Activated naive CD4-positive, alpha-beta T cell treated with anti-CD3 and anti-CD28 coated beads, Interleukin-2, amount 10 ng/mL, durations not matched to agents 7 days and 5 days (primary cell): ENCODE measurements at regions not wholly inside any gene's neighbourhood (a gene's known extent, or its start where the extent isn't known, plus 50 kb on each side); places are given as distances from the start of the nearest gene placed in this dataset.

Experiments used
- CTCF ChIA-PET: fragments of 350-600 bp; sonication (Branson Sonifier 250); formaldehyde crosslinking; loops from one replicate; lab custom pipeline; 2021; ENCODE audit warnings: antibody characterized with exemption; lab: Charles Lee
- DNase-seq: peaks from one replicate; pipeline ENCODE4 v3.0.0-alpha.2; 2020
- H3K27ac Mint-ChIP-seq: one replicate; pipeline ENCODE4 v1.8.0; 2021; ENCODE audit warnings: mild to moderate bottlenecking, moderate library complexity, mixed read lengths
- H3K27me3 Mint-ChIP-seq: one replicate; pipeline ENCODE4 v1.8.0; 2021; ENCODE audit warnings: mild to moderate bottlenecking, mixed read lengths
- H3K36me3 Mint-ChIP-seq: one replicate; pipeline ENCODE4 v1.8.0; 2021; ENCODE audit warnings: mixed read lengths
- H3K4me1 Mint-ChIP-seq: one replicate; pipeline ENCODE4 v1.8.0; 2021; ENCODE audit warnings: mixed read lengths
- H3K4me3 Mint-ChIP-seq: one replicate; pipeline ENCODE4 v1.8.0; 2021; ENCODE audit warnings: mild to moderate bottlenecking, moderate library complexity, mixed read lengths
- H3K9me3 Mint-ChIP-seq: one replicate; pipeline ENCODE4 v1.8.0; 2021; ENCODE audit warnings: mixed read lengths

DNA sequence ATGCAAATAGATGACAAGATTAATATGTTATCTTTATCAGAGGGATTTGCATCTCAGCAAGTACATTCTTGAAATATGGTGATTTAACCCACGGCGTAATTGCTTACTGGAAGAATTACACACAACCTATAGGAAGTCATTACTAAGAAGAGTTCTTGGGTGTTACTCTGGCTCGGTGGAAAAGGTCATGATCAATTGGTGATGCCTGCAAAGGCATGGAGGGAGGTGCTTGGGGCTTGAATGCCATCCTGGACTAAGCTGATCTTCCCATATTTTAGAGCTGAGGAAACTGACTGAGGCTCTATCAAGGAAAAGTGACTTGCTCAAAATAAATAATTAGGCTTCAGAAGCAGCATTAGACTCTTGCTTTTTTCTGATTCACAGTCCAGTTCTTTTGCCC is 137.5 kb upstream of the JUN start:
- Mint-ChIP-seq H3K4me1 (peaks cover 24% of the 10 kb centered on the region), H3K9me3 (no peaks in the 10 kb centered on the region), H3K36me3 (no peaks in the 10 kb centered on the region), H3K4me3 (no peak overlapping the region), H3K27me3 (peaks cover 8% of the 10 kb centered on the region), H3K27ac (no peak overlapping the region)
- CTCF ChIA-PET: interaction anchor here (1.2 kb wide), 1 partner anchor 777 kb away, joined by 3 read pairs; no protein-coding TSS in a partner anchor
- no peak for DNase-seq

DNA sequence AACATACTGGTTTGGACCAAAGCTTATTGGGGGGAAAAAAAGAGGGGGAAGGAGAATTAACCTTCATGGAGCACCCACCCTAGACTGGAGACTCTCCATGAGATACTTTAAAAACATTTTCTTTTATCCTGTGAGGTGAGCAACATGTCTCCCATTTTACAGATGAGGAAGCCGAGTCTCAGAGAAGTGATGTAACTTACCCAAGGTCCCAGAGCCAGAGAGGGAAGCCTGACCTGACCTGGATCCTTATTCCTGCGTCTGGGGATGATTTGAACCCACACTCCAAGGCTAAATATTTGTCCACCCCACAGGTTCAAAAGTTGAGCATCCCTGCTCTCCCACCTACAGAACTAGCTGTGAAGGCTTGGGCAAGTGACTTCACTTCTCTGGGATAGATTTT is 137.9 kb upstream of the JUN start:
- no peaks in the 10 kb centered on the region for H3K9me3 Mint-ChIP-seq
- no peak overlapping the region for H3K4me3 Mint-ChIP-seq
- CTCF ChIA-PET: no interaction called here
- H3K27me3 Mint-ChIP-seq: peaks cover 8% of the 10 kb centered on the region
- H3K36me3 Mint-ChIP-seq: no peaks in the 10 kb centered on the region
- H3K27ac Mint-ChIP-seq: no peak overlapping the region
- peaks cover 24% of the 10 kb centered on the region for H3K4me1 Mint-ChIP-seq
- DNase-seq: no peak

DNA sequence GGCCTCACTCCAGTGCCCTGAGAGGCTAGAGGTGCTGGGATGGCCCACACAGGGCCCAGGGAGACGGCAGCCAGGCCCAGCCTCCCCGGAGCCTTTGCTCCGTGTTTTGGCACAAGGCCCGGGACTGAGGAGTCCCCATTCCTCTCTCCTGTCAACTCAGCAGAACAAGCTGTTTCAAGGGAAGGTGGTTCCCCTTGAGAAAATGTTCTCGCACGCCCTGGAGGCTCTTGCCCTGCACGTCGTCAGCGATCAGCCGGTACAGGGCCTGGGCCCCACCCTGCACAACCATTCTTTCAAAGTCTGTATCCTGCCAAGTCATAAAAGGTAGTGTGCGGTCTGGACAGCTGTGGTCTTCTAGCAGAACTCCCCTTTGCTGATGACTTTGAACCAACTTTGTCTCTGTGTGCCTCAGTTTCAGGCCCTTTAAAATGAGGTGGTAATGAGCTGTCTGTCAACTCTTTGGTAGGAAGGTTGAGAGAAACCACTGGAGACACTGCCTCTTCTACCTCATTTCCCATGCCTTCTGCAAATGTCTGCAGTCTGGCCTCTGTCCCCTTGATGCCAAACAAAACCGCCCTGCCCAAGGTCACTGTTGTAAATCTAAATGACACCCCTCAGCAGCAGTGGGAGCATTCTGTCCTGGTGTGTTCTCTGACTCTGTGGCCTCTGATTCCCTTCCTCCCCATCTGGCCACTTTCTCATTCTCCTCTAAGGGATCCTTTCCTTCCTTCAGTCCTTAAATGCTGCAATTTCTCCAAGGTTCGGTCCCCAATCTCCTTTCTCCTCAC is 138.6 kb upstream of the JUN start:
- DNase-seq: peak; percentile 81
- Mint-ChIP-seq H3K9me3 (no peaks in the 10 kb centered on the region), H3K4me1 (peaks cover 31% of the 10 kb centered on the region), H3K27me3 (peaks cover 8% of the 10 kb centered on the region), H3K36me3 (no peaks in the 10 kb centered on the region), H3K4me3 (no peak overlapping the region), H3K27ac (peak overlapping the region; percentile 75)
- CTCF ChIA-PET: no interaction called here

DNA sequence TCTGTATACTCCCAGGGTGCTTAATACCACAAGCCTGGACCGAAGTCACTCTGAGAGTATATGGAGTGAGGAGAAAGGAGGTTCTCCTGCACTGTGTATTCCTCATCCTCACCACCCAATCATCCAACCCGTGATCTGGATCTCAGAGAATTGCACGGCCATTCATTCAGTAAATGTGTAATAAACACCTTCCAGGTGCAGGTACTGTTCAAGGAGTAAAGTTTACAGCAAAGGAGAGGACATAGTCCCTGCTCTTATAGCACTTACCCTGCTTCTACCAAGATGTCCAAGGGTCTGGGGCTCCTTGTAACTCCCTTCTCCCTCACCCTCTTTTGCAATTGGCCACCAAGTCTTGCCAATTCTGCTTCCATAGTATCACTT is 139.2 kb upstream of the JUN start:
- peak overlapping the region; percentile 75 for H3K27ac Mint-ChIP-seq
- no peaks in the 10 kb centered on the region for H3K9me3 Mint-ChIP-seq
- DNase-seq: no peak
- no peak overlapping the region for H3K4me3 Mint-ChIP-seq
- CTCF ChIA-PET: no interaction called here
- H3K27me3 Mint-ChIP-seq: peaks cover 8% of the 10 kb centered on the region
- H3K36me3 Mint-ChIP-seq: no peaks in the 10 kb centered on the region
- peaks cover 37% of the 10 kb centered on the region for H3K4me1 Mint-ChIP-seq

DNA sequence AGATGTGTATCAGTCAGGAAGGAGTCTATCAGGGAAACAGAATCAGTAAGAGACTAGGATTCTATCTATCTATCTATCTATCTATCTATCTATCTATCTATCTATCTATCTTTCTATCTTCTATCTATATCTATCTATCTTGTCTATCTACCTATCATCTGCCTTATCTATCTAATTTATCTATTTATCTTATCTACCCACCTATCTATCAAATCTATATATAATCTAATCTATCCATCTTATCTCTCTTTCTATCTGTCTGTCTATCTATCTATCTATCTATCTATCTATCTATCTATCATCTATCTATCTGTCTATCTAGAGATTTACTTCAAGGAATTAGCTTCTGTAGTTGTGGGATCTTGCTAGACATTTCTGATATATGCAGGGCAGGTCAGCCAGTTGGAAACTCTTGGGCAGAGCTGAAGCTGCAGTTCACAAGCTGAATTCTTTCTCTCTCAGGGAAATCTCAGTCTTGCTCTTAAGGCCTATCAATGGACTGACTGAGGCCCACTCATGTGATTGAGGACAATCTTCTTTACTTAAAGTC is 140.2 kb upstream of the JUN start:
- CTCF ChIA-PET: no interaction called here
- Mint-ChIP-seq H3K9me3 (no peaks in the 10 kb centered on the region), H3K27me3 (peaks cover 15% of the 10 kb centered on the region), H3K4me3 (no peak overlapping the region), H3K36me3 (no peaks in the 10 kb centered on the region), H3K27ac (no peak overlapping the region), H3K4me1 (peaks cover 47% of the 10 kb centered on the region)
- no peak for DNase-seq

DNA sequence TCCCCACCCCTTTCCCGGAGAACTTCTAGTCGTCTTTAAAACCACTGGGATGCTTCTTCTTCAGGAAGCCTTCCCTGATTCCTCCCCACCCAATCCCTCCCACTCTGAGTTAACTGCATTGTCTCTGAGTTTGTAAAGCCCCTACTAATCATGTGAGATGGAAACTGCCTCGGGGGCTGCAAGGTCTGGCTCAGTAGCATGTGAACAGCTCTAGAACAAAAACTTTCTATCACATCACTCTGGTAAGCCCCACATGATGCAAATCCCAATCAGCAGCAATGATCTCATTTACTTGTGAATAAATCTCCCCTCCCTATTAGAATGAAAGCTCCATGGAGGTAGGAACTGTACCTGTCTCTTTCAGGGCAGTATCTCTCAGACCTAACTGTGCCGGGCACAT is 141.0 kb upstream of the JUN start:
- H3K36me3 Mint-ChIP-seq: no peaks in the 10 kb centered on the region
- H3K9me3 Mint-ChIP-seq: no peaks in the 10 kb centered on the region
- no peak for DNase-seq
- CTCF ChIA-PET: no interaction called here
- H3K4me1 Mint-ChIP-seq: peaks cover 54% of the 10 kb centered on the region
- peaks cover 16% of the 10 kb centered on the region for H3K27me3 Mint-ChIP-seq
- H3K4me3 Mint-ChIP-seq: no peak overlapping the region
- H3K27ac Mint-ChIP-seq: no peak overlapping the region

DNA sequence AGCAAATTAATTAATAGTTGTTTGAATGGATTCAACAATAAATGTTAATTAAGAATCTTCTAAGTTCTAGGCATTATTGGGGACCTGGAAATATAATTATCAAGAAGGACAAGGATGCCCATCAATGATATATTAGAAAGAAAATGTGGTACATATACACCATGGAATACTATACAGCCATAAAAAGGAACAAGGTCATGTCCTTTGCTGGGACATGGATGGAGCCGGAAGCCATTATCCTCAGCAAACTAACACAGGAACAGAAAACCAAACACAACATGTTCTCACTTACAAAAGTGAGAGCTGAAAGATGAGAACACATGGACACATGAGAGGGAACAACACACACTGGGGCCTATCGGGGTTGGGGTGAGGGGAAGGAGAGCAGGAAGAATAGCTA is 141.4 kb upstream of the JUN start:
- no peak for DNase-seq
- CTCF ChIA-PET: no interaction called here
- Mint-ChIP-seq H3K4me1 (peaks cover 58% of the 10 kb centered on the region), H3K36me3 (no peaks in the 10 kb centered on the region), H3K4me3 (no peak overlapping the region), H3K9me3 (no peaks in the 10 kb centered on the region), H3K27ac (no peak overlapping the region), H3K27me3 (peaks cover 17% of the 10 kb centered on the region)

DNA sequence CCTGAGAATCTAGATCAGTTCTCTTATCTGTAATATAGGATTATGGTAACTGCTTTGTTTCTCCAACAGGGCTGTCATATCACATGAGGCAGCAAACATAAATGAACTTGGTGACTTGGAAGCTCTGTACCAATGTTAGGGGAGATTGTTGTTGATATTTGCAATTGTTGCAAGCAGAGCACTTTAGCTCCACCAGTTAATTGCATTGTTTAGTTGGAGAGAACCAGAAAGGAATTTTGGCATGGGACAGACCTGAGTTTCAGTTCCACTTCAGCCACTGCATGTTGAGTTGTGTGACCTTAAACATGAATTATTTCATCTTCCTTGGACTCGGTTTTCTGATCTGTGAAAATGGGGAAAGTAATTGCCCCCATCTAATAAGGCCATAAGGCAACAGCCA is 142.3 kb upstream of the JUN start:
- no peak overlapping the region for H3K27ac Mint-ChIP-seq
- CTCF ChIA-PET: no interaction called here
- H3K4me1 Mint-ChIP-seq: peaks cover 62% of the 10 kb centered on the region

DNA sequence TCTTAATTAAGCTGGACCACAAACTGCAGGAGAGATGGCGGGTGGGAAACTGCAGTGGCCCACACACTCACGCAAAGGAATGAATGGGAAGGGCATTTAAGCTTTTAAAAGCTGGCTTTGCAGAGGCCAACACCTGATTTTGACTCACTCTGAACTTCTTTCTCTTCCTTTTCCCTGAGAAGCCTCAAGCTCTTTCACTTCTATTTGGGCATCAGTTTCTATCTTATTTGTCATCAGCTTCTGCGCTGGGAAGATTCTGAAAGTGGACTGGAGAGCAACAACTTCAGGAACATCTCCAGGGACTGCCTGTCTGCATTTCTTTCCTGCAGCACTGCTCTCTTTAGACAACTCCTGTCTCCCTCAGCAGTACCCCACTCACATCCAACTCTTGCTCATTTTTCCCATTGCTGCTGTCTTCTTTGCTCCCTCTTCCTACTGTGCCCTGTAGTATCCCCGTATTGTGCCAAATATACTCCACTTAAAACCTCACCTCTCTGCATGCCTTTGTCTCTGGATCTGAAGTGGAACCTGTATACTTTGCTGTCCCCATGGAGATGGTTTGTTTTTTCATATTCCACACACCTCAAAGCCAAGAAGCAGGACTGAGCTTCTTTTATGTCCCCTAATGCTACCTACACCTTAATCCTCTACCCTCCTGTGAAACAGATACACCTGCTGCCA is 143.3 kb upstream of the JUN start:
- peaks cover 55% of the 10 kb centered on the region for H3K4me1 Mint-ChIP-seq
- H3K27ac Mint-ChIP-seq: no peak overlapping the region

More for the DNA sequence above, 142.3 kb upstream of the JUN start:
- H3K4me3 Mint-ChIP-seq: no peak overlapping the region
- peaks cover 18% of the 10 kb centered on the region for H3K27me3 Mint-ChIP-seq
- DNase-seq: no peak
- H3K36me3 Mint-ChIP-seq: no peaks in the 10 kb centered on the region
- H3K9me3 Mint-ChIP-seq: no peaks in the 10 kb centered on the region

DNA sequence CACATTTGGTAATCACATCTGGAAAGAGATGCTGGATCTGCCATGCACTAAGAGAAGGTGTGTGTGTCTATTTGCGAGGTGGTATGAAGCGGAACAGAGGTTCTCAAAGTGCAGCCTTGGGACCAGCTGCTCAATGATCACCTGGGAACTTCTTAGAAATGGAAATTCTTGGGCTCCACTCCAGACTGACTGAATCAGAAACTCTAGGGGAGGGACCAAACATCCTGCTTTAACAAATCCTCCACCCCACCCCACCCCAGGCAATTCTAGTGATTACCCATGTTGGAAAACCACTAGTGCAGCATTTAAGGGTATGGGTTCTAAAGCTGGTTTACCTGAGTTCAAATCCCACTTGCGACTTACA is 143.9 kb upstream of the JUN start:
- CTCF ChIA-PET: interaction anchor here (1.2 kb wide), 1 partner anchor 8 kb away, joined by 3 read pairs; no protein-coding TSS in a partner anchor
- peaks cover 55% of the 10 kb centered on the region for H3K4me1 Mint-ChIP-seq
- DNase-seq: no peak
- H3K27me3 Mint-ChIP-seq: peaks cover 21% of the 10 kb centered on the region
- H3K9me3 Mint-ChIP-seq: no peaks in the 10 kb centered on the region
- no peaks in the 10 kb centered on the region for H3K36me3 Mint-ChIP-seq
- H3K27ac Mint-ChIP-seq: no peak overlapping the region
- H3K4me3 Mint-ChIP-seq: no peak overlapping the region

More for the DNA sequence above, 143.3 kb upstream of the JUN start:
- Mint-ChIP-seq H3K9me3 (no peaks in the 10 kb centered on the region), H3K4me3 (no peak overlapping the region), H3K27me3 (peaks cover 21% of the 10 kb centered on the region), H3K36me3 (no peaks in the 10 kb centered on the region)
- CTCF ChIA-PET: interaction anchor here (0.7 to 1.2 kb wide), 2 partner anchors 8 to 82 kb away, joined by 3 to 4 read pairs; no protein-coding TSS in a partner anchor
- DNase-seq: no peak

DNA sequence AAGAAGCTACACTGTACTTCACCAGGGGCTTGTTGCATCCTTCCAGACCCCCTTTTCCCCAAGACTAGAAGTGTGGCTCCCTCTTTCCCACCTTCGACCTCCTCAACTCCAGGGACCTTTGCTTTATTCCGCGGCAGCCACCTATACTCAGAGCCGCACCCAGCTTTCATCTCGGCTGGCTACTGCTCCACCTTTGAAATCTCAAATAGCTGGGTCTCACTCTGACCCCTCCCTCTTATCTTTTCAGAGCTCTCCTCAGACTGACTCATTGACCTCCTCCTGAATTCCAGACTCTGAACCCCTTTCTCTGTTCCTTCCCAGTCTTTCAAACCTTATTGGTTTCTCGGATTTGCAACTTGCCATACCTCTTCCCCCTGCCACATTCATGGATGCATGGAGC is 144.7 kb upstream of the JUN start:
- H3K27me3 Mint-ChIP-seq: peaks cover 18% of the 10 kb centered on the region
- no peak for DNase-seq
- H3K4me1 Mint-ChIP-seq: peaks cover 56% of the 10 kb centered on the region
- CTCF ChIA-PET: interaction anchor here (1.0 to 1.6 kb wide), 2 partner anchors 10 to 13 kb away, joined by 3 read pairs; no protein-coding TSS in a partner anchor
- H3K9me3 Mint-ChIP-seq: peaks cover 1% of the 10 kb centered on the region
- H3K36me3 Mint-ChIP-seq: peaks cover 1% of the 10 kb centered on the region
- no peak overlapping the region for H3K27ac Mint-ChIP-seq
- H3K4me3 Mint-ChIP-seq: no peak overlapping the region

DNA sequence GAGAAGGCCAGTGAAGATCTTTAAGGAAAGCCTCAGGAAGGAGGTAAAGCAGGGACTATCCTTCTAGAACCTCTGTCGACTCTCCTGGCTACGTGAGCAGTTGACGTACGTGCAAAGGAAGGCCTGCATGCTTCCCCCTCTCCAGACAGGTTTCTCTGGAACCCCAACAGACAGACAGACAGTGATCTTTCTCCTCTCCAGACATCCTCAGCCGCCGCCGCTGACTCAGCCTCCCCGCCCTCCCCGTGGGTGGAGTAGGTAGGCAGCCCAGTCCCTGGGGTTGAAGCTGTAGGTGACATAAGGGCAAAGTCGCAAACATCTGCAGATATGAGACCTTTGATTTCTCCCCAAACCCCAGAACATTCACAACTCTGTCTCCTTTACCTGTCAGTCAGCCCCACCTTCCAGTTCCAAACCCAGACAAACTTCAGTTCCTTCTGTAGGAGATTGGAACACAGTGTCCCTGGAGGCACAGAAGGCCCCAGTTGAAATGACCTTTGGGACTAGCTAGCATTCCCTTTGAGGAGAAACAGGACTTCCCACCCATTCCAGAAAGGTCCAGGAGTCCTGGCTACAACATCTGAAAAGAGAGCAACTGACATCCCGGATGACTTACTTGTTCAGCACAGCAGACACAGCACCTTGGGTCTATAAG is 146.0 kb upstream of the JUN start:
- peaks cover 2% of the 10 kb centered on the region for H3K36me3 Mint-ChIP-seq
- H3K4me3 Mint-ChIP-seq: no peak overlapping the region
- peaks cover 18% of the 10 kb centered on the region for H3K27me3 Mint-ChIP-seq
- peaks cover 60% of the 10 kb centered on the region for H3K4me1 Mint-ChIP-seq
- H3K27ac Mint-ChIP-seq: no peak overlapping the region
- H3K9me3 Mint-ChIP-seq: peaks cover 2% of the 10 kb centered on the region
- CTCF ChIA-PET: interaction anchor here (1.6 kb wide), 1 partner anchor 12 kb away, joined by 3 read pairs; no protein-coding TSS in a partner anchor
- DNase-seq: peak; percentile 56

DNA sequence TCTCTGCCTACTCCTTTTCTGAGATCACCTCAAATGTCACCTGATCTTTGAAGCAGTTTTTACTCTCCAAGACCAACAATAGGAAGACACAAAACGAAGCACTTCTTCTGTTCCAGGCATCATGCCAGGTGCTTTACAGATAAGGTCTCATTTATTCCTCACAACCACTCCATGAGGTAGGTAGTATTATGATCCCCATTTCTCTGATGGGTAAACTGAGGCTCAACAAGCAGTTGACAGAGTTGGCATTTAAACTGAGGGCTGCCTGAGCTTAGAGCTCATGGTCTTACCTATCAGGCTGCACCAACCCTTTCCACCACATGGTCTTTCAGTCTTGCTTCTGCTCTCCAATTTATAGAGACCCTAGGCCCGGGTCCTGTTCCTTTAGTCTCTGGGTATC is 147.2 kb upstream of the JUN start:
- Mint-ChIP-seq H3K36me3 (peaks cover 2% of the 10 kb centered on the region), H3K27me3 (peaks cover 18% of the 10 kb centered on the region), H3K27ac (no peak overlapping the region), H3K4me3 (no peak overlapping the region), H3K4me1 (peaks cover 60% of the 10 kb centered on the region), H3K9me3 (peaks cover 2% of the 10 kb centered on the region)
- no peak for DNase-seq
- CTCF ChIA-PET: interaction anchor here (0.8 kb wide), 2 partner anchors 11 to 164 kb away, joined by 3 read pairs; no protein-coding TSS in a partner anchor

DNA sequence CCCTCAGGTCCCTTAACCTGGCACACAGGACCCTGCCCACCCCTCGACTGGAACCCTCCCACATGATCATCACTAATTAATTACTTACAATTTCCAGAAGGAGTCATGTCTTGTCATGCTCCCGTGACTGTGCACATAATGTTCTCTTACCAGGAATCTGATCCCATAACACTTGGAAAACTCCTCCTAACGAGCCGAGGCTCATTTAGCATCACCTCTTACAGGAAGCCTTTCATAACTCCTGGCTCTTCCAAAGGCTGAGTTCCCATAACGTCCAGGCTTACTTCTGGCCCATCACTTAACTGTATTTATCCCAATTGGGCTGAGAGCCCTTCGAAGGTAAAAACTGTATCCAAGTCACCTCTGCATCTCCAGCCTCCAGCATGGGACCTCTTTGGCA is 147.9 kb upstream of the JUN start:
- Mint-ChIP-seq H3K4me3 (no peak overlapping the region), H3K4me1 (peaks cover 60% of the 10 kb centered on the region)
- CTCF ChIA-PET: interaction anchor here (0.8 kb wide), 1 partner anchor 11 kb away, joined by 3 read pairs; no protein-coding TSS in a partner anchor

More for the DNA sequence above, 147.9 kb upstream of the JUN start:
- H3K36me3 Mint-ChIP-seq: peaks cover 2% of the 10 kb centered on the region
- H3K9me3 Mint-ChIP-seq: peaks cover 2% of the 10 kb centered on the region
- peaks cover 18% of the 10 kb centered on the region for H3K27me3 Mint-ChIP-seq
- H3K27ac Mint-ChIP-seq: no peak overlapping the region
- DNase-seq: no peak
